AG04449 (cell line): ENCODE measurements at regions not wholly inside any gene's neighbourhood (a gene's known extent, or its start where the extent isn't known, plus 50 kb on each side); places are given as distances from the start of the nearest gene placed in this dataset.

Experiments
- CTCF ChIA-PET: fragments of 350-600 bp; formaldehyde crosslinking; extraction: SDS; loops from one replicate; lab custom pipeline; 2021; ENCODE audit warnings: antibody characterized with exemption; lab: Yijun Ruan, JAX
- POLR2A ChIA-PET: fragments of 400-600, 350-600 bp; formaldehyde crosslinking; extraction: SDS; loops from one replicate; lab custom pipeline; 2020; ENCODE audit warnings: antibody characterized with exemption, inconsistent platforms; lab: Yijun Ruan, JAX
- DNase-seq: peaks from one replicate; pipeline ENCODE4 v3.0.0-alpha.2; 2010; ENCODE audit warnings: low read depth, low spot score
- H3K4me3 ChIP-seq: 2 replicates; pipeline ENCODE4 v1.5.1; 2011; ENCODE audit warnings: low read depth, mild to moderate bottlenecking, control low read depth, low read length
- TF ChIP-seq, protein P1 (sequence below): IDR thresholded peaks from one replicate; pipeline ENCODE4 v1.5.1; 2011; ENCODE audit warnings: mild to moderate bottlenecking, moderate library complexity, low read length, control low read depth, inconsistent platforms; ENCODE audit not compliant: insufficient read depth; ENCODE audit errors: missing control alignments

GRCh38 chr7:1360521-1360971 is 98.7 kb downstream of the MICALL2 start:
- ChIA-PET CTCF (no interaction called here), POLR2A (no interaction called here)
- TF ChIP-seq, protein P1, sequence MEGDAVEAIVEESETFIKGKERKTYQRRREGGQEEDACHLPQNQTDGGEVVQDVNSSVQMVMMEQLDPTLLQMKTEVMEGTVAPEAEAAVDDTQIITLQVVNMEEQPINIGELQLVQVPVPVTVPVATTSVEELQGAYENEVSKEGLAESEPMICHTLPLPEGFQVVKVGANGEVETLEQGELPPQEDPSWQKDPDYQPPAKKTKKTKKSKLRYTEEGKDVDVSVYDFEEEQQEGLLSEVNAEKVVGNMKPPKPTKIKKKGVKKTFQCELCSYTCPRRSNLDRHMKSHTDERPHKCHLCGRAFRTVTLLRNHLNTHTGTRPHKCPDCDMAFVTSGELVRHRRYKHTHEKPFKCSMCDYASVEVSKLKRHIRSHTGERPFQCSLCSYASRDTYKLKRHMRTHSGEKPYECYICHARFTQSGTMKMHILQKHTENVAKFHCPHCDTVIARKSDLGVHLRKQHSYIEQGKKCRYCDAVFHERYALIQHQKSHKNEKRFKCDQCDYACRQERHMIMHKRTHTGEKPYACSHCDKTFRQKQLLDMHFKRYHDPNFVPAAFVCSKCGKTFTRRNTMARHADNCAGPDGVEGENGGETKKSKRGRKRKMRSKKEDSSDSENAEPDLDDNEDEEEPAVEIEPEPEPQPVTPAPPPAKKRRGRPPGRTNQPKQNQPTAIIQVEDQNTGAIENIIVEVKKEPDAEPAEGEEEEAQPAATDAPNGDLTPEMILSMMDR: no peak

GRCh38 chr7:1361016-1361755 is 98.1 kb downstream of the MICALL2 start:
- ChIA-PET CTCF (no interaction called here), POLR2A (no interaction called here)
- TF ChIP-seq, protein P1: no peak
- no peak for DNase-seq
- H3K4me3 ChIP-seq: no peak overlapping the region

More at GRCh38 chr7:1360521-1360971, 98.7 kb downstream of the MICALL2 start:
- no peak overlapping the region for H3K4me3 ChIP-seq
- no peak for DNase-seq

DNA sequence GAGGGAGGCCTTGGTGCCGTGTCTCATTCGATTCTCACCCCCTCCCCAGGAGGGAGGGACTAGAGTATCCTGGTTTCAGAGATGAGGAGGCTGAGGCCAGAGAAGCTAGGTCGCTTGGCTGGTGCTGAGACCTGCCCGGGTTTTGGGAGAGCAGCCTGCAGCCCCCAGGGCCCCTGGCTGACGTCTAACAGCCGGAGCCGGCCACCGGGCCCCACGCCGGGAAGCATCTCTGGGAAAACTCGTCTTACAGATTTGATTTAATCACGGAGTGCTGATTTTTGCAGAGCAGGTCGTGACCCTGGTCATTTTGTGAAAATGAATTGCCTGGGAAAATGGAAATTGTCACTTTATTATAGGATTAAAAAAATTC is 97.5 kb downstream of the MICALL2 start:
- POLR2A ChIA-PET: no interaction called here
- no peak for DNase-seq

DNA sequence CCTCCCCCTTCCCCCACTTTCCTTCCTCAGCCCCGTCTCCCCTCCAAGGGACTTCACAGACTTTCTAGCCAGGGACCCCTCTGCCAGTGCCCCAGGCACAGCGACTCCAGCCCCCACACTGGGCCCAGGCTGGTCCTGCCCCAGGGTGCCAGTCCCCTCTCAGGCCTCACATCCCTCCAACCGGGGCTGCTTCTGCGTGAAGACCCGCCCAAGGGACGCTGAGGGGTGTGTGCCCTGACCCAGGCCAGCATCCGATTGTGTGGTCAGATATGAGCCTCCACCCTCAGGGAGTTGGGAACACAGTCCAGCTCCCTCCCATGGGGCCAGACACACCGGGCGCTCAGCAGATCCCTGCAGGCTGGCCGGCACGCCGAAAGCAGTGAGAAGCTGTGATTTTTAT is 97.0 kb downstream of the MICALL2 start:
- H3K4me3 ChIP-seq: no peak overlapping the region
- TF ChIP-seq, protein P1: no peak
- no peak for DNase-seq
- CTCF ChIA-PET: no interaction called here
- POLR2A ChIA-PET: no interaction called here

More for the DNA sequence above, 97.5 kb downstream of the MICALL2 start:
- CTCF ChIA-PET: no interaction called here
- H3K4me3 ChIP-seq: no peak overlapping the region
- TF ChIP-seq, protein P1: no peak

- DNase-seq: no peak
- ChIA-PET POLR2A (no interaction called here), CTCF (no interaction called here)
- TF ChIP-seq, protein P1: no peak
- H3K4me3 ChIP-seq: no peak overlapping the region
Observed at GRCh38 chr7:1364068-1364905, 95.0 kb downstream of the MICALL2 start.
